SU-DHL-6 (cell line): ENCODE measurements at regions not wholly inside any gene's neighbourhood (a gene's known extent, or its start where the extent isn't known, plus 50 kb on each side); places are given as distances from the start of the nearest gene placed in this dataset.

ENCODE experiments used
- EZH2phosphoT487 ChIP-seq: fragments of 200-600 bp; sonication (generic), shearing (Covaris generic); conservative IDR thresholded peaks from 2 replicates; pipeline ENCODE4 v1.6.1; 2018; ENCODE audit warnings: mild to moderate bottlenecking, antibody characterized with exemption, low read length, moderate library complexity, mixed read lengths
- TF ChIP-seq, protein P1 (sequence below): fragments of 200-600 bp; sonication (generic); IDR thresholded peaks from one replicate; pipeline ENCODE4 v1.5.1; 2017; ENCODE audit warnings: antibody characterized with exemption, mild to moderate bottlenecking, low read length, moderate library complexity; ENCODE audit not compliant: insufficient read depth, poor library complexity, severe bottlenecking

DNA sequence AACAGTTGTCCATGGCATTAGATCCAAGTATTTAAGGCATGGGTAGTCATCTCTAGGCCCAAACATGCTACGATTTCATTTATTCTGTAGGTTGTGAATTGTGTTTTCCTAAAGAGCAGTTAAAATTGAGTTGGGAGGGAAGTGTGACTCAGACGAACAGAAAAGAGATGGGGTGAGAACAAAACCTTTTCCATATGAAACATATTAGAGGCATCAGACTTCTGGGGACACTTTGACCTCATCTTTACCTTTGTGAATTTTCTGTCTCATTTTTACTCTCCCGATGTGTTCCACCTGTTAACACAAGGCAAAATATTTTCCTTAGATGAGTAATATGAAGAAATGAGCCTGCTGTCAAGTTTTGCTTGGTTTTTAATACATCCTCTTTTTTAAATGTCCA, 181.3 kb downstream of the ESM1 start:
- TF ChIP-seq, protein P1, sequence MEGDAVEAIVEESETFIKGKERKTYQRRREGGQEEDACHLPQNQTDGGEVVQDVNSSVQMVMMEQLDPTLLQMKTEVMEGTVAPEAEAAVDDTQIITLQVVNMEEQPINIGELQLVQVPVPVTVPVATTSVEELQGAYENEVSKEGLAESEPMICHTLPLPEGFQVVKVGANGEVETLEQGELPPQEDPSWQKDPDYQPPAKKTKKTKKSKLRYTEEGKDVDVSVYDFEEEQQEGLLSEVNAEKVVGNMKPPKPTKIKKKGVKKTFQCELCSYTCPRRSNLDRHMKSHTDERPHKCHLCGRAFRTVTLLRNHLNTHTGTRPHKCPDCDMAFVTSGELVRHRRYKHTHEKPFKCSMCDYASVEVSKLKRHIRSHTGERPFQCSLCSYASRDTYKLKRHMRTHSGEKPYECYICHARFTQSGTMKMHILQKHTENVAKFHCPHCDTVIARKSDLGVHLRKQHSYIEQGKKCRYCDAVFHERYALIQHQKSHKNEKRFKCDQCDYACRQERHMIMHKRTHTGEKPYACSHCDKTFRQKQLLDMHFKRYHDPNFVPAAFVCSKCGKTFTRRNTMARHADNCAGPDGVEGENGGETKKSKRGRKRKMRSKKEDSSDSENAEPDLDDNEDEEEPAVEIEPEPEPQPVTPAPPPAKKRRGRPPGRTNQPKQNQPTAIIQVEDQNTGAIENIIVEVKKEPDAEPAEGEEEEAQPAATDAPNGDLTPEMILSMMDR: no peak
- no peak for TF ChIP-seq EZH2phosphoT487
